Thoracic aorta (tissue), 2 donors: ENCODE measurements at regions not wholly inside any gene's neighbourhood (a gene's known extent, or its start where the extent isn't known, plus 50 kb on each side); places are given as distances from the start of the nearest gene placed in this dataset.

ENCODE experiments used
- ATAC-seq: fragments of 150-250 bp; one replicate; pipeline ENCODE4 v1.8.0; 2017; ENCODE audit warnings: low read depth; ENCODE audit not compliant: insufficient number of reproducible peaks, low FRiP score
- DNase-seq: peaks from one replicate; pipeline ENCODE4 v3.0.0-alpha.2; 2020; ENCODE audit warnings: low spot score
- H3K27ac ChIP-seq, 2 donors: fragments of 200-600 bp; sonication (generic); 1 replicate in 1 of 2; 2 replicates in 1 of 2; pipeline ENCODE4 v1.5.1; 2016; ENCODE audit warnings: mild to moderate bottlenecking in 2 of 2, moderate library complexity in 2 of 2
- H3K27me3 ChIP-seq: fragments of 200-600 bp; sonication (generic); replicated peaks from 2 replicates; pipeline ENCODE4 v1.6.0; 2016; ENCODE audit warnings: mild to moderate bottlenecking; ENCODE audit not compliant: insufficient read depth
- H3K36me3 ChIP-seq: fragments of 200-600 bp; sonication (generic); one replicate; pipeline ENCODE4 v1.5.1; 2016
- H3K4me1 ChIP-seq, 2 donors: fragments of 200-600 bp; sonication (generic); 1 replicate in 1 of 2; 2 replicates in 1 of 2; pipeline versions ENCODE4 v1.5.1 to v1.6.0; 2016; ENCODE audit warnings: low read depth in 2 of 2, mild to moderate bottlenecking in 1 of 2; ENCODE audit not compliant: control insufficient read depth in 1 of 2
- H3K4me3 ChIP-seq: fragments of 200-600 bp; sonication (generic); 2 replicates; pipeline ENCODE4 v1.5.1; 2016; ENCODE audit warnings: mild to moderate bottlenecking
- H3K9me3 ChIP-seq: fragments of 200-600 bp; sonication (generic); 2 replicates; pipeline ENCODE4 v1.5.1; 2016
- TF ChIP-seq, protein P1 (sequence below): fragments of 200-600 bp; sonication (generic); IDR thresholded peaks from one replicate; pipeline ENCODE4 v1.5.1; 2019; ENCODE audit warnings: antibody characterized with exemption

DNA sequence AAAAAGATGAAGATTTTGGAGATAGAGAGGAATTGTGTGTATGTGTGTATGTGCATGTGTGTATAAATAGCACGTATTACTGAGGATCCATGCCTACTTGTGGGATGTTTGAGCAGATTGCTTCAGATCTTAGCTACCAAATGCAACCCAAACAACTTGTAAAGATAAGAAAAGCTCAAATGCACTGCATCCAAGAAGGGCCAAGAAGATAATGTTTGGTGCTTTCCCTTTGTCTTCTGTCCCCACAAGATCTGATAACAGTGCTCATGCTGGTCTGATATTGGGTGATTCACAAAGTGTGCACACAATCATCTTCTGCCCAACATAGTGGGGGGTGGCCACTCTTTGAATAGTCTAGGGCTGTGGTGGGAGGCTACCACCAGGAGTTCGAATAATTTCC is 284.8 kb upstream of the CYRIA start:
- H3K4me1 ChIP-seq, result no peaks in the 10 kb centered on the region
- no peaks in the 10 kb centered on the region for H3K9me3 ChIP-seq
- no peak for ATAC-seq
- DNase-seq, result no peak
- H3K4me3 ChIP-seq, result no peak overlapping the region
- H3K27ac ChIP-seq, result no peak overlapping the region
- TF ChIP-seq, protein P1, sequence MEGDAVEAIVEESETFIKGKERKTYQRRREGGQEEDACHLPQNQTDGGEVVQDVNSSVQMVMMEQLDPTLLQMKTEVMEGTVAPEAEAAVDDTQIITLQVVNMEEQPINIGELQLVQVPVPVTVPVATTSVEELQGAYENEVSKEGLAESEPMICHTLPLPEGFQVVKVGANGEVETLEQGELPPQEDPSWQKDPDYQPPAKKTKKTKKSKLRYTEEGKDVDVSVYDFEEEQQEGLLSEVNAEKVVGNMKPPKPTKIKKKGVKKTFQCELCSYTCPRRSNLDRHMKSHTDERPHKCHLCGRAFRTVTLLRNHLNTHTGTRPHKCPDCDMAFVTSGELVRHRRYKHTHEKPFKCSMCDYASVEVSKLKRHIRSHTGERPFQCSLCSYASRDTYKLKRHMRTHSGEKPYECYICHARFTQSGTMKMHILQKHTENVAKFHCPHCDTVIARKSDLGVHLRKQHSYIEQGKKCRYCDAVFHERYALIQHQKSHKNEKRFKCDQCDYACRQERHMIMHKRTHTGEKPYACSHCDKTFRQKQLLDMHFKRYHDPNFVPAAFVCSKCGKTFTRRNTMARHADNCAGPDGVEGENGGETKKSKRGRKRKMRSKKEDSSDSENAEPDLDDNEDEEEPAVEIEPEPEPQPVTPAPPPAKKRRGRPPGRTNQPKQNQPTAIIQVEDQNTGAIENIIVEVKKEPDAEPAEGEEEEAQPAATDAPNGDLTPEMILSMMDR, result no peak
- H3K36me3 ChIP-seq, result no peaks in the 10 kb centered on the region
- no peaks in the 10 kb centered on the region for H3K27me3 ChIP-seq

DNA sequence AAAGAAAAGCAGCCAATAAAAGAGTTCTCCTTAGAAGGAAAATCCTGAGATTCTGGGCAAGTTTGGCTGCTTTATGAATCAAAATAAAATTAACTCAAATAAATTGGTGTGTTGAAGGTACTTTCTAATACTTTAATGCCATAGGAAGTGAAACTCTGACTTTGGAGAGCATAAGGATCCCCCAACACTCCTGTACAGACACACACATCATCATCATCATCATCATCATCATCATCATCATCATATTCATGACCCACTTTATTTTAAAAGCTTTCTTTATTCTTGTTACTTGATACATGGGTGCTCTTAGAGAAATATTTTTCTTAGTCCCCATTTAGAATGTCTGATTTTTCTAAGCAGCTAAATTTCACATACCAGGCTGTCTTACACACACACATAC is 283.1 kb upstream of the CYRIA start:
- ATAC-seq, result no peak
- Histone ChIP-seq H3K27ac (no peak overlapping the region), H3K27me3 (no peaks in the 10 kb centered on the region), H3K4me1 (no peaks in the 10 kb centered on the region), H3K36me3 (no peaks in the 10 kb centered on the region), H3K4me3 (no peak overlapping the region), H3K9me3 (no peaks in the 10 kb centered on the region)
- TF ChIP-seq, protein P1, result no peak
- no peak for DNase-seq

DNA sequence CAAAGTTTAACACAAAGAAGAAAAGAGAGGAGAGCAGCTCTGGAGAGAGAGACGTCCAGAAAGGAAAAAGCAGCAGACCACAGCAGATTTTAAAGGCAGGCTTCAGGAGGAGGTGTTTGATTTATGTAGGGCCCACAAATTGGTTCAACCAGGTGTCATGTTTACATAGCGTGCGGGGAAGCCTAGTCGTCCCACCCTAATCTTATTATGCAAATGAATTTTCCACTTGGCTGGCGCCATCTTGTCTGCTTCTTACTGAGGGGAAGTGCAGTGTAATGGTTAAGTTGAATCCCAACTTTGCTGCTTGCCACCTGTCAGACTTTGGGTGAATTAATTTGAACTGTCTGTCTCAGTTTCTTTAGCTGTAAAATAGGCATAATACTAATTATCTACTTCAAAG is 282.4 kb upstream of the CYRIA start:
- TF ChIP-seq, protein P1, result no peak
- no peaks in the 10 kb centered on the region for H3K27me3 ChIP-seq
- H3K36me3 ChIP-seq, result no peaks in the 10 kb centered on the region
- DNase-seq, result no peak
- H3K9me3 ChIP-seq, result no peaks in the 10 kb centered on the region
- H3K27ac ChIP-seq, result no peak overlapping the region
- no peak overlapping the region for H3K4me3 ChIP-seq
- no peaks in the 10 kb centered on the region for H3K4me1 ChIP-seq
- no peak for ATAC-seq

DNA sequence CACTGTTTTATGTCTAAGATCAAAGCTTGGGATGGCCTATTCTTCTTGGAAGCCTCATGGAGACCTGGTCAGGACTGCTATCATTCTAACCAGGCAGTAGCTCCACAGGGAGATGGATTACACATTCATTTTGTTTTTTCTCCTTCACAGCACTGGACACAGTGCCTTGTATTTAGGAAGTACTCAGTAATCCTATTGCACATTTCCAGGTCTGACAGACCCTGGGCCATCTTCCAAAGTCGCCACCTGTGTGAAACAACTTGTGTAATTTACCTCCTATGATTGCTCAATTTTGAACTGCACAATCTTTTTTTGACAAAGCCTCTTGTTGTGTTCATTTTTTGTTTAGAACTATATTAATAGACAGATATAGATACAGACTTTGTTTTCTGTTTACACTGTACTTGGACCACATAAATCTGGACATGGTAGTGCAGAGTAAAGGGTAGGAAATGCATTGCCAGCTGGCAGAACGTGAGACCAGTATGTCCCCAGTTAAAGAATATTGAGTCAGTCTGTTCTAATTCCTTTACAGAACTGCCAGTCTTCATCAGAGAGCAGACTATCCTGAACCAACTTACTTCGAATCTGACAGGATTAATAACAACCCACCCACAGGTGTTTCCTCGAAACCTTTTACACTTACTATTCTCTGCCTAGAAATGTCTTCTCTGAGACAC is 277.8 kb upstream of the CYRIA start:
- no peaks in the 10 kb centered on the region for H3K9me3 ChIP-seq
- DNase-seq (no peak), ATAC-seq (no peak)
- H3K36me3 ChIP-seq, result no peaks in the 10 kb centered on the region
- H3K27ac ChIP-seq, result no peak overlapping the region
- H3K4me1 ChIP-seq, result no peaks in the 10 kb centered on the region
- TF ChIP-seq, protein P1, result no peak
- no peak overlapping the region for H3K4me3 ChIP-seq
- H3K27me3 ChIP-seq, result no peaks in the 10 kb centered on the region

DNA sequence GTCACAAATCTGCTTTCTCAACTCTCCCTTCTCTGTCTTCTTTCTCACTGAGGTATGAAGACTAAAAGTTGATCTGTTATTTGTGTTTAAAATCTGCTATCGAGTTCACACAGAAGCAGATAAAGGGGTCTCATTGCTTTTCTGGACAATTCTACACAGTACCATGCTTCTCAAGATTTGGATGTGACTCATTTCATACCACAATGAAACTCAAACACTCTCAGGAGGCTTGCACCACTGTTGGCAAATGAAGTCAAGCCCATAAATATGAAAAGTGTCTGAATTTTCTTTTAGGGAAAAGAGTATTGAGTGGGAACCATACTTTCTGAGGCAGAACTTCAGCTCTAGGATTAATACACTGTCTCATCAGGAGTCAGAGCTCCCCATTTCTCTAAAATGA is 274.6 kb upstream of the CYRIA start:
- TF ChIP-seq, protein P1, result no peak
- DNase-seq, result no peak
- H3K36me3 ChIP-seq, result no peaks in the 10 kb centered on the region
- no peaks in the 10 kb centered on the region for H3K9me3 ChIP-seq
- no peak overlapping the region for H3K4me3 ChIP-seq
- no peaks in the 10 kb centered on the region for H3K27me3 ChIP-seq
- H3K27ac ChIP-seq, result no peak overlapping the region
- no peak for ATAC-seq
- H3K4me1 ChIP-seq, result no peaks in the 10 kb centered on the region
